ENCODE measurements at regions not wholly inside any gene's neighbourhood (a gene's known extent, or its start where the extent isn't known, plus 50 kb on each side); places are given as distances from the start of the nearest gene placed in this dataset.

DNA sequence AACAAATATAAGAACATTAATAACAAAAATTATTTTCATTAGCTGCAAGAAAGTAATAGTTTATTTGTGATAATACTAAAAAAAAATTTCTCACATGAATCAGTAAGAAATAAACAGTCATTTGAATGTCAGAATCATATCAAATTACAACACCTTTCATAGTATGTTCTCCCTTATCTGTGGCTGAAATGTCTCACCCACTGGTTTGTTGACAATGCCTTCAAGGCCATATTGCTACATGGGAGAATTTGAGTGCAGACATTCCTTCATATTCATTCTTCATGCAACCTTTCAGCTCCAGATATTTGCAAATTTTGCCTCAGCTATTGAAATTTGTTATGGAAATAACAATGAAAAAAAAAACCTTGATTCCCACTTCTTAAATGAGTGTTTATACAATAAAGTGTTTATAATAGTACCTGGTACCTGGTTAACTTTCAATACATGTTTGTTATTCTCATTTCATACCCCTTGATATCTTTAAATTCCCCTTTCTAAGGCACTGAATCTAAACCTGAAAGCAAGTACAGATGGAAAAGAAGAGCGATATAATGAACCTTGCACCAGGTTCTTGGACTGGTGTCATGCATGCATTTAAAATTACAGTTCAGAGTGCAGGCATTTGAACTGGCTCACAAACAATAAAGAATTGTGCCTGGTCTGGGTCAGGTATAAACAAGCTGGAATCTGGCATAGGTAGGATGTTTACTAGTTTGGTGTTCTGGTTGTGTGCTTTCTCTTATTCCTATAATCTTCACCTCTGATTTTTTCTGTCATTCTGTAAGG lies 242.2 kb upstream of the ADGRL2 start:
- no peak for TF ChIP-seq EZH2 (IDR thresholded peaks at IDR 0.05; ENCODE audit: insufficient read depth, poor library complexity, severe bottlenecking)
- no peak for TF ChIP-seq EZH2phosphoT487 (IDR thresholded peaks at IDR 0.05; ENCODE audit: insufficient read depth, low read depth)

All from GM23248 (cell line).